GM19372 (cell line): ENCODE measurements at regions not wholly inside any gene's neighbourhood (a gene's known extent, or its start where the extent isn't known, plus 50 kb on each side); places are given as distances from the start of the nearest gene placed in this dataset.

Experiments
- ATAC-seq: cut with Tn5 transposase; IDR thresholded peaks from one replicate; pipeline ENCODE4 v1.9.1; 2021; ENCODE audit warnings: mild to moderate bottlenecking, low read depth, moderate library complexity; ENCODE audit not compliant: unreplicated experiment

DNA sequence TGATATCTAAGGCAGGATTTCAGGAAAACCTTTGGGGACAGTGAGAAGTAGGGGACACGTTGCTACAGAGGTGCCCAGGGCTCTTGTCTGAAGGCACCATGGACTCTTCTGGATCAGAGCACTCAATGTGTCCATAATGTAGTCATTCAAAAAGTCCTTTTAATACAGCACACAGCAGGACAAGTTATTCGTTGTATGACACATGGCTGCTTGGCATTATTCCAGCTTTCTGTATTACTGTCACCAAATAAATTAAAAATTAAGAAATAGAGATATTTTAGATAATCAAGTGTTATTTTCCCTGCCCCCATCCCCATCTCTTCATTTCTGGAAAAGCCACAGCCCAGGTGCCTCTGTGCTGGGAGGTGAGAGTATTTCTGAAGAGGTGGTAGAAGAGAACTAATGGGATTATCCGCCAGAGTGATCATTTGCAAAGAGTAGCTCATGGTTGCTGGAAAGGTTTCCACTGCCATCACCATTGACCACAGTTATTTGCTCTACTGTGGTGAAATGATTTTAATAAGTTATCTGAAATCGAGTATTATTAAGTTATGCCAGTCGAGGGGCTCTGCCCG, 83.0 kb downstream of the CXCL12 start:
- ATAC-seq = no peak

DNA sequence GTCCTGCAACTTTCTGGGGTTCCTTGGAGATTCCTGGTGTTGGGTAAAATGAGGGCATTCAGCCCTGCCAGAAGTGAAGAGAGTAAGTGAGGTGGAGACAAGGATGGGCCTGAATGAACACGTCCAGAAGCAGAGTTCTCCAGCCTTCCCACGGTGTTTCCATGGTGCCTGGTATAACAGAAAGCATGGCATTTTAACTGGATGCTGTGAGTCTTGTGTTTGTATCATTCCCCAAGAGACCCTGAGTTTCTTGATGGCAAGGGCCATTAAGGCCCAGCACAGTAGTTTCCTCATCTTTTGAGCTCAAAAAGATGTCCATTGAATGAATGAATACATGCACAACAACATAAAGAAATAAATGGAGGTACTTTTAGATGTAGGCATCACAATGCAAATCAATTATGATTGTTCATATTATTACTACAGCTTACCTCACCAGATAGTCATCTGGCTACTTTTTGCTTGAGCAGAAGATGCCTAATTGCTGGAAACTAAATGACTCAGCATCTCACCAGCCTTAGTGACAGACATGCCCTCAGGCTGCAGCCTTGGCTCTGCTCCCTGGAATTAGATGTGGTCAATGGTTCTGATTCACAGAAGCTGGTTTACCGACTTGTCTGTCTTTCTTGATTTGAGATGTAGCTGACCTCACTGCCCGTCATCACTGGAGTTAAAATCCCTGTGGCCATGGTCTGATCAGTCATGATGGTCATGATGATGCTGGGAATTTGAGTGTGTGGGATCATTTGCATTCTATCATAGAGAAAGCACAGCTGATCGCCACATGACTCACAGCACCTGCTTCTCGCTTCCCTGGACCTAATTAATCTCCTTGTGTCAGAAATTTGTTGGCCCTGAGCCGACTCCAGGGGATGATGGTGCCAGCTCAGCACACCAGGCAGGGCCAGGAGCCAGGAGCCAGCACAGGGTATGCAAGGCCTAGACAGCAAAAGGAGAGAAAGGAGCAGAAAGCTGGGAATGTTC, 83.9 kb downstream of the CXCL12 start:
- no peak for ATAC-seq

DNA sequence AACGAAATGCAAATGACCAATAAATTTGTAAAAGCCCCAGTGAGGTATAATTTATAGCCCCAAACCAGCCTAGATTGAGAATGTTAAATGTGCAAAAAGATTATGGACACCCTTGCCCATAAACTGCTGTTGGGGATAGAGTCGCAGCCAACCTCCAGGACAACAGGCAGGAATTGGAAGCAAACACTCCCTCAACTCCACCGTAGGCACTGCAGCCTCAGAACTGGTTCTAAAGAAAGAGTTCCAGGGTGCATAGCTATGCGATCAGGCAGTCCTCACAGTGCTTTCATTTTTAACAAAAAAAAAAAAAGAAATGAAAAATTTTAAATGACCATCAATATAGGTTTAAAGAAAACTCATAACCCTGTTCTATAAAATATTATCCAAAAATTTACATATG, 86.2 kb downstream of the CXCL12 start:
- no peak for ATAC-seq

DNA sequence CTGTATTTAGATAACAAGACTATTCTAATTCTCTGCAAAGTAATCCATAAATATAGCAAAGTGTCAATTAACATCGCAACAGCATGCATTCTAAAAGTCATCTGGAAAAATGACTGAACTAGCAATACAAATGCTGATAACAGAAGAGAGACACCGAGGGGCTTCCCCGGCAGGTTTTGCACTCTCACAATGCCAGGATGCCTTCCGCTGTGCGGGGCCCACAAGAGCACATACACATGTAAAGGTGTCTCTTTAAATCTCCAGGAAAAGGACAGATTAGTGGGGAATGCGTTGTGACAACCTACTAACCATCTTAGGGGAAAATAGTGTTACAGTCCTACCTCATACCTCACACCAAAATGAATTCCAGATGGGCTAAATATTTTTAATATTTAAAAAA, 86.9 kb downstream of the CXCL12 start:
- no peak for ATAC-seq

DNA sequence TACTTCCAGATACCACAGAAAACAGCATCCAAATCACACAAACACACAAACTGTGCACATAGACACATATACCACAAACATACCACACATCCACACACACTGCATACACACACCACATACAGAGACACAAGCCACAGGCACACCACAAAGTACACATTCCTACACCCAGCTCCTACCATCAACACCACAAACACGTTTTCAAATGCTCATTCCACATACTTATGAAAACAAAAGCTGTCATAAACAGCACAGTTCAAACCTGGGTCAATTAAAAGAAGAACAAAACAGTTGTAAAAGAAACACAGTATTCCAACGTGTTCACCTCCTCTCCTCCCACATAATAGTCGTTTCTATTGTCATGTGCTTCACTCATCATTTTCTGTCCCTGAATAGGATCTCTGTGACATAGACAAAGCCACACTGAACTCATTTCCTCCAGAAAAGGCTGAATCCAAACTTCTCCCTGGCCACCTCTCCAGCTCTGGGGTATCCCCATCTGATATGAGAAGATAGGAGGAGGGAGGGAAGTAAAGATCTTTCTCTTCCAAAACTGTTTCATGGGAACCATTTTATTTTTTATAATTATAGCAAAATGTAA, 89.2 kb downstream of the CXCL12 start:
- no peak for ATAC-seq

DNA sequence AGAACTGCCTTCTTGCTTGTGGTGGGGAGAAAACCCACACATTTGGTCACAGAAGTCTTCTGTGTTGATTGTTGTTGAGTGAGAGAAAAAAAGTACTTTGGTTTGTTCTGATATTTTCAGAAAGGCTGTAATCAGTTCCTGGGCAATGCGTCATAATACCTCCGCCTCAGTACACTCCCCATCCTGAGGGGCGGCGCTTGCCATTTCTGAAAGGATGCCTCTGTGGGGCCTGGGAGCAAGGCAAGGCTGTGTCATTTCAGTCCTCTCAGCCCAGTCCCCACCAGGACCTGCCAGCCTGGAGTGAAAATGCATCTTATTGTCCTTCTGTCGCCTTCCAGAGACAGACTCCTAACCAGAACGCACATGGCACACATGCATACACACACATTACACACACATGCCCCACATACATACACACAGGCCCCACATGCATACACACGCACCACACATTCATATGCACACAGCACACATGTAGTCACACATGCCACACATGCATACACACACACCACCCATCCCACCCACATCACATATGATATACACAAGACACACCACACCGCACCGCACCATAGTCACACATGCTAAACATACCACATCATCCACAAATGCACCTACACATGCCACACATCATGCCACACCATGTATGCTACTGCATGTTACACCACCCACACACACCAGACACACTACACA, 90.0 kb downstream of the CXCL12 start:
- no peak for ATAC-seq

DNA sequence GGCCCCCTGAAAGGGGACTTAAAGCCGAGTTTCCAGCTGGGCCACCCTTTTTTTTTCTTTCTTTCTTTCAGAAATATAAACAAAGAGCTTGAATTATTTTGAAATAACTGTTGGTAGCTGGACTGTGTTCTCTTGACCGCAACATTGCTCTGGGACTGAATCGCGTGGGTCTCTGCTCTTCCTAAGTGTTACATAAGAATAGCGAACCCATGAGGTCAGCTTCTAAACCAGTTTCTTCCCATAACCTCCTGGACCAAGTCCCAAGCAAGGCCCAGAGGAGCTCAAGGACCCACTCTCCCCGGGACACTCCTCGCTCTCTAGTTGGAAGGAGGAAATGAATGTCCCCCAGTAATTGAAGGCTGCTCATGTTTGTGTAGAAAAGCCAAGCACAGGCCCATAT, 91.1 kb downstream of the CXCL12 start:
- ATAC-seq = no peak

DNA sequence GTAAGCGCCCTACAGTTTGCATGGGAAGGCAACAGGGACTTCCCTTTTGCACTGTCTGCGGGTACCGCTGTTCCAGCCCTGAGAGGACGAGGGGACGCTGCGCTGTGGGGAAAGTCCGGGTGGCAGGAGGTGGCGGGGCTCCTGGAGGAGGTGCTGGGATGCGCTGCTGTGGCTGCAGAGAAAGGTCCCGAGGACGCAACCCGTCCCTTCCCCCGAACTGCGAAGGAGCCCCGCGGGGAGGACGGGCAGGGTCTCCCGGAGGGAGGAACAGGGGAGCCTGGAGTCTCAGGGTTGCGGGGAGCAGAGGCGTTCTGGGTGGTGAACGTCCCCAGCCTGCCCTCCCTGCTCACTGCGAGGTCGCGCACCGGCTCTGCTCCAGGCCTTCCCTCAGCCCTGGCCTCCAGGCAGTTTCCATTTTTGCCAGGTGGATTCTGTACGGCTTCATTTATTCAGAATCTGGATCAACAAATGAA, 91.6 kb downstream of the CXCL12 start:
- no peak for ATAC-seq

DNA sequence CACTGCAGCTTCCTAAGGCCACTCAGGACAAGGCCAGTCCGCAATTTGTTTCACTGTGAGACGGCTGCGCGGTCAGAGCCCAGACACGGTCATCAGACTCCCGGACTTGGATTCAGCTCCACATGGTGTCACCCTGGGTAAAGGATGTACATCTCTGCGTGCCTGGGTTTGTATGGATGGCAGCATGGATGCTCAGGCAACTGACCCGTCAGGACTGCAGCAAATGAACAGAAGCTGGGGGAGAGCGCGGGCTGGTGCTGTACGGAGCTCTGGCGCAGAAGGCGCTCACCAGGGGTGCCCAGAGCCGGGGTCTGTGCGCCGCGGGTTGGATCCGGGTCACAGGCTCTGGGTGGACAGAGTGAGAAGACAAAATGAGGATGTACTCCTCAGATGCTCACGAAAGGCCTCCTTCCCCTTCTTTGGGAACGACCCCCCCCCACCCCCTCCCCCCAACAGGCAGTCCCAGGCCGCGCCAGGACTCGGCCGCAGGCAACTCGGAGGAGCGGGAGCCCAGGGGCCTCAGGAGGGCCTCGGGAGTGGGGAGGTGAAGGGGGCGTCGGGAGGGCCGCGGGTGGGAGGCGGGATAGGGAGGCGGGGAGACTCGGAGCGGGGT, 92.4 kb downstream of the CXCL12 start:
- ATAC-seq = no peak

DNA sequence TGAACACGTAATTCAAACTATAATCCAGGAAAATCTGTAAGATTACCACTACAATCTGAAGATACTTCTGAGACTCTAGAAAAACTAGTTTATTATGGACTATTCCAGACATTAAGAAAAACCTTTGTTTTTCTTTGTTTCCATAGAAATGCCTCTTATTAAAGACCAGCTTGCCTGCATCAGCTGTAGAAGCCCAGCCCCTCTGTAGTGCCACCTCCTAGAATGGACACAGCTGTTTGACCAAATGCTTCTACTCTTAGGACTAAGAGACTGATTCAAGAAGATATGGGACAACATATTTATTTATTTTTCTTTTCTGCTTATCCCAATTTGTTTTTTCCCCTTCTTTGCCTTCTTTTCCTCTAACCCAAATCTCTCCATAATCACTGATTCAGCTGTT, 93.8 kb downstream of the CXCL12 start:
- no peak for ATAC-seq

DNA sequence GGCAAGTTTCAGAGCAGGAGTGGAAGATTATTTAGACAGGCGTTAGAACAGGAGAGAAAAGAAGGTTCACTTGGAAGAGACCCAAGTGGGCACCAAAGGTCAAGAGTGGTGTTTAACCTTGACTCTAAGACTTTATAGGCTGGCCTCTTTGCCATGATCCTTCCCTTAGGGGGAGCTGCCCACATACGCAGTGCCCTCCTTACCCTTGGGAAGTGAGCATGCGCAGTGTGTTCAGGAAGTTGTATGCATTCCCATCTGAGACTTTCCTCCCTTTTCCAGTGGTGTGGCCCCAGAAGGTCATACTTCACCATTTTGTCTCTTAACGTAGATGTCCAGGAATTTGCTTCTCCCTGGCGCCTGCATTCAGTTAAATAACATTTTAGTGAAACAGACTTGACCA, 95.8 kb downstream of the CXCL12 start:
- no peak for ATAC-seq

DNA sequence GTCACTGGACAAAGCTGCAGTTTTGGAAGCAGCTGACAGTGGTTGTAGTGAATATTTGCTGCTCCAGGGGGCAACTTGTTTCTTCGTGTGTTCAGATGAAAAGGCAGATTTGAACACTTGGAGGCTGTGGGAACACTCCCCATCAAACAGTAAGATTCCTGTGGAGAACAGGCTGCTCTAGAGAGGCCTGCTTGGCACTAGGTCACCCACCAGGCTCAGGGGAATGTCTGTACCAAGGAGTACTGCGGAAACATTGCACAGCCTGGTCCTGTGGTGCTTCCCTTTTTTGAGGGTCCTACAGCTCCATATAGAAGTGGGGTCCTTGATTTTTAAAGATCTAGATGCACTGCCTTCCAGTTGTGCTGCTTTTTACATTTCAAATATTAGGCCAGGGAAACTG, 97.5 kb downstream of the CXCL12 start:
- ATAC-seq = no peak

DNA sequence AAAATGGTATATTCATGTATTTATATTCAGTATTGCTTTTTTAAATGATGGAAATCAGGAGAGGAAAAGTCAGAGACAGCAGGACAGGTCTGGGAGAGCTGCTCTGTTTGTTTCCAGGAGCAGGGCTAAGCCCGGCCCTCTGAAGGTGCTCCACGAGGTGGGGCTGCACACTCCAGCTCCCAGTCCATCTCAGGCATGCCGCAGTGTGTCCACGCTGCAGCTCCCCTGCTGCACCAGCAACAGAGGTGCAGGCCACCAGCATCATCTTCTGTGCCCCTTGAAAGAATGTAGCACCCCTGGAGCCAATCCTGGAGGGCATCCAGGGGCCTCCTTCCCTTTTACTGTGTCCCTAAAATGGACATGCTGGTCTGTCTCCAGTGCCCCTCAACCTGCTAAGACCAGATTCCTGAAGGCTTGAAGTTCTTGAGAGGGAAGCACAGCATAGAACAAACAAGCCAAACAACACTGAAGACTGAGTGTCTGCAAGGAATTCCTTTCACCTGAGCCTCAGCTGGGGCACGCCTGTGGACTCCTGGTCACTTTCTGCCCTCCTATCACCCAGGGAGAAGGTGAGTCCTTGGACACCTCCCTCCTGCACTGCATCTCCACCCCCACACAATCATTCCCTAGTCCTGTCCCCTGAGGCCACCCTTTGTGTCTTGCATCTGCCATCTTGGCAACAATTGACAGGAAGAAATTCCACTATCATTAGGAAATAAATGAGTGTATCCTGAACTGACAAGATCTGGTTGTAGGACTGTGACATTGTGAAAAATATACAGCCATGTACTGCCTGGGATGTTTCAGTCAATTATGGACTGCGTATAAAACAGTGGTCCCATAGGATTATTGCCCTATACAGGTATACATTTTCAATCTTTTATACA, 100.5 kb downstream of the CXCL12 start:
- no peak for ATAC-seq

DNA sequence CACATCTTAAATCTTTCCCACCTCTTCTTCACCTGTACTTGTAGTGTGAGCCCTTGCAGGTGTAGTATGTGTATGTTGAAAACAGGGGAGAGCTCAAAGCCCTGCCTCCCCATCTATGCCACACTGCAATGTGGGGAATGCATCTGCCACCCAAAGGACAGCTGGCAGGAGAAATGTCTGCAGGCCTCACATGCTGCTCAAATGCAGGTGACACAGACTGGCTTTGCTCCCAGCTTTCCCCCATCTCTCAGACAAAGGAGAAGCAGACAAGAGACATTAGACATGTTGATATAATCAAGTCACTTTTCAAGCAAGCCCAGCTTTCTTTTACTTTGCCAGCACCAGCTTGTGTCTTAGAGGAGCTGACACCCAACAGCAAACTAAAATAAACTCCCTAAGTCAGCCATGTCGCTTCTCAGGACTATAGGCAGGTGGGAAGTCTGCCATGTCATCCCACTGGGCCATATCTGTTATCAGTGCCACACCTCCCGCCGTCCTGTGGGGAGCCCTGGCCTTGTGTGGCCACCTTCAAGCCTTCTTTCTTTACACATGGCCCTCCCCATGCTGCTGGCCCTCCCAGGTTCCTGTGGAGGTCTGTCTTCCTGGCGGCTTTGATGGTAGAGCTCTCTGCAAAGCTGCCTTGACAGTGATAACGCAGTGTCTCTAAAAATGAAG, 102.1 kb downstream of the CXCL12 start:
- ATAC-seq = no peak

DNA sequence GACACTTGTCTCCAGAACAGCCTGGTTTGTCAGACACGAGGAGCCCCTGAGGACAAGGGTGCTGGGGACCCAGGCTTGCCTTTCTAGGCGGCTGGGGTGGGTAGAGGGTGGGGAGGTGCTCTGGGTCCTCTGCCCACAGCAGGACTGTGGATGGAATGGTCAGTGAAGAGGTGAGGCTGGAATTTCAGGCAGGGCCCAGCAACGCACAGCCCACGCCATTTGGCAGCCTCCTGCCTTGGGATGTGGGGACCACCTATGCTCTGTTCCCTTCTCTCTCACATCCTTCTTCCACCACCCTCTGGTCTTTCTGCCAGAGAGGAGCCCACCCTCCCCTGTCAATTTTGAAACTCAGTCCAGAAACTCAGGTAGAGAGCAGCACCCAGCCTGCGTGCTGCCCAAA, 103.2 kb downstream of the CXCL12 start:
- ATAC-seq = no peak

DNA sequence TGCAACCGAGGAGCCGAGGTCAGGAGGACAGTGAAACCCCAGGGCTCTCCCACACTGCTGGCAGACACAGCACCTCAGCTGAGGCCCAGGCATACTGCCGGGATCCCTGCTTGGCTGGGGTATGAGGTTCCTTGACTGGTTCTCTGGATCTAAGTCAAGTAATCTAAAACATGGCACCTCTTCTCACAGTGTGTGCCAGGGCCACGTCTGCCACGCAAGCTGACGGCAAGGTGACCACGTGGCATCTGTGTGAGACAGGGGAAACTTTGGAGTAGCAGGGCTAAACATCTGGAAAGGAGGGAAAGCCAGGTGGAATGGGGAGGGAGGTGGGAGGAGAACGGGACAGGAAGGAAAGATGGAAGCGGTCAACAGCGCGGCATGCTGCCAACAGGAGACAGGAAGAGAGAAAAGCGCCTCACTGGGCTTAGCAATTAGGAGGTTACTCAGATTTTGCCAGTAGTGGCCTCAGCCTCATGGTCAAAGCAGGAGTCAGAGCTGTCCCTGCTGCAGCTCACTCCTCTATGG, 103.7 kb downstream of the CXCL12 start:
- ATAC-seq = no peak

DNA sequence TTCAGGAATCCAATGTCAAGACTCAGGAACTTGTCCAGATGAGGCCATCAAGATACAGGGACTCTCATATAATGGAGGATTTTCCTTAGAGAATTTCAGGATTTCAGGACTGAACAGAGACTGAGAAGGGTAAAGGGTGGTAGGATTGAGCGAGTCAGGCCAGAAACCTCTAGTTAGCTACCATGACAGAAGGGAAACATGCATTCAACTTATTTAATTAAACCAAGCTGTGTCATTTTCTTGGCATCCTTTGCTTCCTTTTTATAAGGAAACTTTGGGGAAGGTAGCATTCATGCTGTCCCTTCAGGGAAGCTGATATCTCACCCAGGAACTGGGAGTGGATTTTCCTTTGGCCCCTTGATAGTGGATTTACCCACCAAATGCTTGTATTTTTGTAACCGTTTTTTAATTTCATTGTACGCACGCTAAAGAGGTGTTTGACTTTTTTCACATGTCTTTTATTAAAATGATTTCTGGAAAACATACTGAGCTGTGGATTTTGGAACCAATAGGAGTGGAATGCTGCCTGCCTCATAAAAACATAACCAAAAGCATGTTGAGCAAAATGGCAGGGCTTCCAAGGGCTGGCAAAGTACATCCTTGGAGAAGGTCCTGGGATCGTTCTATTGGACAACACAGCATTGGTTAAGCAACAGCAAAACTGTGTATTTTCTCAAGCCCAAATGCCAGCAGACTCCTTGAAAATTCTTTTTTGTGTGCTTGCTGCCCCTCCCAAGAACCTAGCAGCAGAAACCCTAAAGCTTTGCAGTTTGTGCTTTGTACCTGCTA, 104.5 kb downstream of the CXCL12 start:
- no peak for ATAC-seq
